ENCODE measurements at regions not wholly inside any gene's neighbourhood (a gene's known extent, or its start where the extent isn't known, plus 50 kb on each side); places are given as distances from the start of the nearest gene placed in this dataset.

DNA sequence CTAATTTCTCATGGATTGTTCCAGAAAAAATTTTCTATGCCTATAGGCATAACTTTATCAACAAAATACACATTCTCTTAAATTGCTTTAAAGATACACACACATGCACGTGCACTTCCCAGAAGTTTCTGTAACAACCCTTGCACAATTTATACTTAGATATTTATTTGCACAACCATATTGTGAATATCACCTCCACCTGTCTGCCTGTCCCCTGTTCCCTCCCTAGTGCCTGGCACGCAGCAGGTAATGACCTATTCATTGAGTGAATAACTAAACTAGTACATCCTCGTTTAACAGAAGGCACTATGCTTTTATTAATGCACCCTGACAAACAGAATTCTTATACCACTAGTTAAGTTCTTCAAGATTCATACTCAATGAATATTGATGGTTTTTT lies 198.9 kb downstream of the BCAS1 start:
- no peak for TF ChIP-seq POLR2A (IDR thresholded peaks at IDR 0.05; ENCODE audit: low read depth, low read length)
- TF ChIP-seq POLR2AphosphoS5 (IDR thresholded peaks at IDR 0.05; ENCODE audit: low read depth, low read length): no peak
- TF ChIP-seq PAX5 (IDR thresholded peaks at IDR 0.05; ENCODE audit: insufficient read depth, low read length, severe bottlenecking): no peak
- TF ChIP-seq SPI1 (IDR thresholded peaks at IDR 0.05; ENCODE audit: low read depth, low read length): no peak
